ENCODE measurements at regions not wholly inside any gene's neighbourhood (a gene's known extent, or its start where the extent isn't known, plus 50 kb on each side); places are given as distances from the start of the nearest gene placed in this dataset.

- no peak for DNase-seq (ENCODE audit: low read depth in 1 of 2, low spot score in 1 of 2)
Measured at GRCh38 chr2:7666596-7667259, 749.5 kb downstream of the RNF144A start.

- no peak for DNase-seq (ENCODE audit: low read depth in 1 of 2, low spot score in 1 of 2)
Measured at GRCh38 chr2:7667260-7667757, 750.1 kb downstream of the RNF144A start.

GRCh38 chr2:7670905-7671641 is 753.9 kb downstream of the RNF144A start:
- DNase-seq (ENCODE audit: low read depth in 1 of 2, low spot score in 1 of 2): no peak

- peak in 1 of 2 donors; percentile 25 for DNase-seq (ENCODE audit: low read depth in 1 of 2, low spot score in 1 of 2)
Measured at GRCh38 chr2:7672027-7672684, 754.9 kb downstream of the RNF144A start.

- DNase-seq (ENCODE audit: low read depth in 1 of 2, low spot score in 1 of 2): no peak
Measured at GRCh38 chr2:7672685-7673071, 755.5 kb downstream of the RNF144A start.

- DNase-seq (ENCODE audit: low read depth in 1 of 2, low spot score in 1 of 2): no peak
Measured at GRCh38 chr2:7673101-7673500, 755.9 kb downstream of the RNF144A start.

GRCh38 chr2:7673853-7674252 is 756.6 kb downstream of the RNF144A start:
- DNase-seq (ENCODE audit: low read depth in 1 of 2, low spot score in 1 of 2): no peak

- DNase-seq (ENCODE audit: low read depth in 1 of 2, low spot score in 1 of 2): no peak
Measured at GRCh38 chr2:7674606-7675005, 757.4 kb downstream of the RNF144A start.

GRCh38 chr2:7676714-7677113 is 759.5 kb downstream of the RNF144A start:
- DNase-seq (ENCODE audit: low read depth in 1 of 2, low spot score in 1 of 2): no peak

- no peak for DNase-seq (ENCODE audit: low read depth in 1 of 2, low spot score in 1 of 2)
Measured at GRCh38 chr2:7681881-7682461, 764.8 kb downstream of the RNF144A start.

GRCh38 chr2:7683196-7683595 is 766.0 kb downstream of the RNF144A start:
- DNase-seq (ENCODE audit: low read depth in 1 of 2, low spot score in 1 of 2): no peak

GRCh38 chr2:7683708-7684107 is 766.5 kb downstream of the RNF144A start:
- no peak for DNase-seq (ENCODE audit: low read depth in 1 of 2, low spot score in 1 of 2)

- no peak for DNase-seq (ENCODE audit: low read depth in 1 of 2, low spot score in 1 of 2)
Measured at GRCh38 chr2:7685342-7686015, 768.3 kb downstream of the RNF144A start.

- no peak for DNase-seq (ENCODE audit: low read depth in 1 of 2, low spot score in 1 of 2)
Measured at GRCh38 chr2:7686016-7686385, 768.8 kb downstream of the RNF144A start.

- DNase-seq (ENCODE audit: low read depth in 1 of 2, low spot score in 1 of 2): no peak
Measured at GRCh38 chr2:7691961-7692656, 774.9 kb downstream of the RNF144A start.

GRCh38 chr2:7692657-7693161 is 775.5 kb downstream of the RNF144A start:
- no peak for DNase-seq (ENCODE audit: low read depth in 1 of 2, low spot score in 1 of 2)

- no peak for DNase-seq (ENCODE audit: low read depth in 1 of 2, low spot score in 1 of 2)
Measured at GRCh38 chr2:7693246-7694075, 776.2 kb downstream of the RNF144A start.

GRCh38 chr2:7694076-7694985 is 777.1 kb downstream of the RNF144A start:
- no peak for DNase-seq (ENCODE audit: low read depth in 1 of 2, low spot score in 1 of 2)
